NCI-H1436 treated with DMSO at 0.1 percent for 48 hours (cell line): ENCODE measurements at regions not wholly inside any gene's neighbourhood (a gene's known extent, or its start where the extent isn't known, plus 50 kb on each side); places are given as distances from the start of the nearest gene placed in this dataset.
"Not testable (repeated sequence)": the region's sequence is repeated elsewhere in the genome, so short reads cannot be mapped to it uniquely, and the experiment has no call there.

Experiments used
- DNase-seq: peaks from one replicate; lab custom pipeline; 2025; lab: John Stamatoyannopoulos, UW

- DNase-seq, result no peak
Measured at GRCh38 chr4:77446601-77447000, 159.0 kb upstream of the CXCL13 start.

GRCh38 chr4:77449171-77449570 lies 156.4 kb upstream of the CXCL13 start:
- DNase-seq, result no peak

DNA sequence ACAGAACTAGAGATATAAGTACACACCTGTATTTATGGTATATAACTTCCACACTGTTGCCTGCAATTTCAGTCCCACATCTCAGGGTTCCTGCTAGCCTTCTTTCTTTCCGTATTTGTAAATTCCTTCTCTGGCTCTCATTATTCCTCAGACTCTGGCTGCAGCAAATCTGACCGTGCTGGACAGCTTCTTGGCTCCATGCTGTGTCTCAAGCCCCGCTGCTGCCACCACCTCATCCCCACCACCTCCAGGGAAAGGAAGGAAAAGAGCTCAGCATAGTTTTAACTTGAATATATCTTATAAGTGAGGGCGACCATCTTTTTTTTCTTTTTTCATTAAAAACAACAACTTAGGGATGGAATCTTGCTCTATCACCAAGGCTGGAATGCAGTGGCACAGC lies 155.6 kb upstream of the CXCL13 start:
- DNase-seq, result no peak

GRCh38 chr4:77451530-77451929 lies 154.1 kb upstream of the CXCL13 start:
- DNase-seq, result no peak

DNA sequence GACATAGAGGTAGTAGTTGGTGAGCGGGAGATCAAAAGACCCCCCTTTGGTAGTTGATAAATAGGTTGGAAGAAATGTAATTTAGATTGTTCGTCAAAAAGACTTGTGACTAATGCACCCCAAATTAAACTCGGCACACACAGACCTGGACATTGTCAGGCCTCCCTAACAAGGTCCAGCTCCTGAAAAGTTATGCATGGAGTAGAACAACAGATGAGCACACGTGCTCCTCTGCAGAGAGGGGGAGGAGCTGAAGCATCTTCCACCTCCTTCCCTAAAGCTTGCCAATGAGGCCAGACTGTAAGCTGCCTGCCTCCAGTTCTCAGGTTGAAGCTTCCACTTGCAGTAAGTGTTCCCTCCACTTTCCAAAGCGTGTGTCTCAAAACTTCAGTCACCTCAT lies 153.5 kb upstream of the CXCL13 start:
- not testable (repeated sequence) for DNase-seq

GRCh38 chr4:77453911-77454310 lies 151.7 kb upstream of the CXCL13 start:
- DNase-seq, result no peak

DNA sequence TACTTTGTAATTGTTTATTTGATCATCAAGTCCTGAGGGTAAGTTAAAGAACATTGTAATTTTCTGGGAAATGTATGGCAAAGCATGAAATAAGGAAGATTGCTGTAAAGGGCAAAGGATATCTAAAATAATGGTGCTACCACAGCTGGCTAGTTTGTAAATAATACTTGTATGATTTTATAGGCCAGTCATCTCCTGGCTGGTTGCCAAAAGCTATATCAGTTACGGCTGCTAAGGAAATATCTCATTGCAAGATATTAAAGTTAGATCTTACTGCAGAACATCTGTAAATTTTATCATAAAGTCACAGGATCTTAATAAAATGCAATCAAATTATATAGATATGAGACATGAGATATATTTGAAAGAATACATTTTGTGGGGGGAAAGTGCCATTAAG lies 150.8 kb upstream of the CXCL13 start:
- no peak for DNase-seq

- DNase-seq, result not testable (repeated sequence)
Measured at GRCh38 chr4:77464100-77464499, 141.5 kb upstream of the CXCL13 start.

DNA sequence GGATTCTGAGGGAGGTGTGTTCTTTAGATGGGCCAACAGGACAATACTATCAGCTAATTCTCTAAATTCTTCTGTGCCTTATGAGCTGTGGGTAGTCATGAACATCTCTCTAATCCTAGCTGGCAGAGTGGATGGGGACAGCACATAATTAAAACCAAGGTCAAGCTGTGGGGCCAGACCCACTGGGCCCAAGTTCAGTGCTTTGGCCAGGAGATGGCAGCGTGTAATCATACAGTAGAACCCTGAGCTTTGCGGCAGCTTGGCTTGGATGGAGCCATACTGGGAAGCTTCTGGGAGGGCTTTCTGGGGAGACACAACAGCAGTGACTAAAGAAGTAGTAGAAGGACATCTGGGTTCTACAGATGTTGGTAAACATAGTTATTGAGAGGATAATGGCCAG lies 140.3 kb upstream of the CXCL13 start:
- no peak for DNase-seq

GRCh38 chr4:77466430-77466829 lies 139.2 kb upstream of the CXCL13 start:
- no peak for DNase-seq

- DNase-seq, result no peak
Measured at GRCh38 chr4:77471821-77472495, 133.7 kb upstream of the CXCL13 start.

- no peak for DNase-seq
Measured at GRCh38 chr4:77473509-77473908, 132.1 kb upstream of the CXCL13 start.

DNA sequence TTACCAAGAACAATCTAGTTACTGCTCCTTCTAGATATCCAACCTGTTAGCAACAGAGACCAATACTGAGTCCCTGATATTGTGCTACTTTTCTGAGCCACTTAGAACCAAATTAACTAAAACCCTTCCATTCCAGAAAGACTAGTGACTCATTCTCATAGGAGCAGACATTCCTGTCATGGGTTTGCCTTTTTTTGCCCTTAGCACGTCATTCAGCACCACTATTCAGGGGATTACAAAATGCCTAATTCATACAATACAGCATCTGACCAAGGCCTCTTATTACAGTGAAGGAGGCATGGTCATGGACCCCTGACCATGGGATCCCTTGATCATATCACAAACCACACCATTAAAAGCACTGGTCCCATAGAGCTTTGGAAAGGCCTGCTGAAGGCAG lies 123.8 kb upstream of the CXCL13 start:
- no peak for DNase-seq

DNA sequence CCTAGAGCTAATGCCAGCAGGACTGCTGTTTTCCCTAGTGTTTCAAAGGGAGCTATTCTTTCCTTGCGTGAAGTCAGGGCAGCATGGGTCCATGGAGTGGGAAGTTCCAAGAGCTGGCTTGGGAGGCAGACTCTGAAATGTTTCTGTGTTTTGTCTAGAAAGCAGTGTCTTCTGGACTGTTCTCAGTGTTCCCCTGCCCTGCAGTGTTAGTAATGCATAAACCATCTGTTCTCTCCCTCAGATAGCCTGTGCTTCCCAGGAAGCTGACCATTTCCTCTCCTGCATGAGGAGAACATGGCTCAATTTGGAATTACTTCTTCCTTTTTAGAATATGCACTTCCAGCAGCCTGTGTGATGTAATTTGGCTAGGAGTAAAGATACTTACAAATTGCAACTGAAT lies 116.7 kb upstream of the CXCL13 start:
- no peak for DNase-seq

- no peak for DNase-seq
Measured at GRCh38 chr4:77493120-77493752, 112.4 kb upstream of the CXCL13 start.

DNA sequence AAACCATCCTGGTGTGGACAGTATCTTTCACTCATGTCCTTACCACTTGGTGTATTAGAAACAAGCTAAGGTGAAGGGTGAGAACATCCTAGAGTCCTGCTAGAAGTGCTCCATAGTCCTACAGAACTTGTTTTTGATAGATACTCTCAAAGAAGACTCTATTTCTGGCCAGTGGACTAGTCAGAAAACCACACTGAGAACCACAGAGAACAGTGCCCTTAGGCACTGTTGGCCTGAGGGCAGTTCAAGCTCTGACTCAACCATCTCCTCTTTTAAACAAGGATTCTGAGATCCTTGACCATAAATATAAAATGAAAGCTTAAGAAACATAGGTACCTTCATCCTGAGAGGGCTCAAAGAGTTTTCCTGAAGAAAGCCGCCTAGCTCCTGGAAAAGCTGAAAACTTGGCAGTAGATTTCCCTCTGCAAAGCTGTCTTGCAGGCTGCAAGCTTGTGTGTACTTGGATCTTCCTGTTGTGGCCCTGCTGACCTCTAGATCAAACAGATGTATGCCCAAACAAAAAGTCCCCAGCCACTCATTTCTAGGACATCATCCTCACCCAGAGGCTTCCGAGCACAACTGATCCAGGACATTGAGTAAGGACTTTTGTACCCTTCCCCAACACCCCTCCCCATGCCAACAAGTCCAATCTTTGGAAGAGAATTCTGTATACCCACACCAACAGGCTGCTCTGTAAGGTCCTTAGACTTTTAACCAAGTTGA lies 111.6 kb upstream of the CXCL13 start:
- DNase-seq, result no peak

GRCh38 chr4:77496457-77496856 lies 109.2 kb upstream of the CXCL13 start:
- no peak for DNase-seq

DNA sequence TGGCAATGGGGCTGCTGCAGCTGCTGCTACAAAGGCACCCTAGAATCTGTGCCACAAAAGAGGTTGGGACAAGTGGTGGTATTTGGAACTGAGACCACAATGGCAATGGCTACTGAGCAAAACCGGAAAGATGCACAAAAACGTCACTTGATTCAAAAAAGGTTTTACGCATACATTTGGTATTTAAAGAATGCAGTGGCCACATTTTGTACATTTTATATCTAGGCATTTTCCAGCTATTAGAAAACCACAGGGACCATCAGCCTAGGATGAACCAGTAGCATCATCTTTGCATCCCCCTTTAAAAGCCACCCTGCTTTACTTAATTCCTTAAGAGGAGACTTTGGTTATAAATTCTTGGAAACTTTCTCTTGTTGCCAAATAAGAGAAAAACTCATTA lies 104.8 kb upstream of the CXCL13 start:
- no peak for DNase-seq

- no peak for DNase-seq
Measured at GRCh38 chr4:77501240-77501639, 104.4 kb upstream of the CXCL13 start.

GRCh38 chr4:77501851-77502250 lies 103.8 kb upstream of the CXCL13 start:
- no peak for DNase-seq

GRCh38 chr4:77504407-77504806 lies 101.2 kb upstream of the CXCL13 start:
- no peak for DNase-seq

- DNase-seq, result no peak
Measured at GRCh38 chr4:77505275-77505957, 100.2 kb upstream of the CXCL13 start.

DNA sequence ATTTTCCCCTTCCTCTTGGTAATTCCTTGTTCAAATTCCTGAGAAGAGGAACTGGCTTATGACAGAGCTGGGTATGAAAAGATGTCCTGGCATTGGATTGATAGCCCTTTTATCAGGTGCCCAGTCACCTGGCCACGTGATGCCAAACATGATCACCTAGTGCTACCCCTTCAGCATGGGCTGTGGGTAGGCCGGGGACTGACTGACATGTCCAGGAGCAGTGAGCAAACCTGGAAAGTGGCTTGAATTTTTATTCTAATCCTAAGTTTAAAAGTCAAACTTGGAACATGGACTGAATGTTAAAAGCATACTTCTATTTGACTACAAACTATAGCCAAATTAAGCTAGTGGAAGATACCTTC lies 99.7 kb upstream of the CXCL13 start:
- no peak for DNase-seq
